Liver (tissue), 7 donors: ENCODE measurements at regions not wholly inside any gene's neighbourhood (a gene's known extent, or its start where the extent isn't known, plus 50 kb on each side); places are given as distances from the start of the nearest gene placed in this dataset.

Source experiments
- DNase-seq: peaks from one replicate; pipeline ENCODE4 v3.0.0-alpha.2; 2017; ENCODE audit warnings: low spot score
- H3K27ac ChIP-seq, 2 donors: one replicate each; pipeline ENCODE4 v1.7.0; 2013; ENCODE audit warnings: inconsistent platforms in 2 of 2, low read length in 2 of 2, control low read depth in 1 of 2, low read depth in 1 of 2, mild to moderate bottlenecking in 1 of 2
- H3K27me3 ChIP-seq, 4 donors: one replicate each; pipeline versions ENCODE4 v1.6.1 to v1.7.0; 2013; ENCODE audit warnings: low read length in 3 of 4, inconsistent platforms in 1 of 4, mild to moderate bottlenecking in 1 of 4, moderate library complexity in 1 of 4; ENCODE audit not compliant: control insufficient read depth in 4 of 4, insufficient read depth in 4 of 4
- H3K36me3 ChIP-seq, 4 donors: one replicate each; pipeline versions ENCODE4 v1.6.1 to v1.7.0; 2013; ENCODE audit warnings: low read length in 3 of 4, mild to moderate bottlenecking in 3 of 4, low read depth in 1 of 4, moderate library complexity in 1 of 4; ENCODE audit not compliant: control insufficient read depth in 4 of 4, insufficient read depth in 3 of 4
- H3K4me1 ChIP-seq, 4 donors: one replicate each; pipeline versions ENCODE4 v1.6.1 to v1.7.0; 2013; ENCODE audit warnings: low read length in 3 of 4, mild to moderate bottlenecking in 3 of 4, moderate library complexity in 1 of 4; ENCODE audit not compliant: control insufficient read depth in 4 of 4, insufficient read depth in 4 of 4
- H3K4me3 ChIP-seq, 3 donors: one replicate each; pipeline versions ENCODE4 v1.6.1 to v1.7.0; 2013; ENCODE audit warnings: low read length in 3 of 3, control low read depth in 1 of 3, low read depth in 1 of 3, mild to moderate bottlenecking in 1 of 3
- H3K9ac ChIP-seq, 2 donors: one replicate each; pipeline ENCODE4 v1.7.0; 2013; ENCODE audit warnings: low read length in 2 of 2, mild to moderate bottlenecking in 2 of 2, moderate library complexity in 2 of 2, control low read depth in 1 of 2, low read depth in 1 of 2
- H3K9me3 ChIP-seq, 4 donors: one replicate each; pipeline versions ENCODE4 v1.6.1 to v1.7.0; 2013; ENCODE audit warnings: low read length in 3 of 4; ENCODE audit not compliant: control insufficient read depth in 4 of 4
- EGR1 ChIP-seq, 2 donors: IDR thresholded peaks; 2 replicates each; pipeline ENCODE4 v1.6.1; 2016 to 2018; ENCODE audit warnings: antibody characterized with exemption in 2 of 2, low read depth in 2 of 2
- FOXA1 ChIP-seq: IDR thresholded peaks from 2 replicates; pipeline ENCODE4 v1.6.1; 2016; ENCODE audit warnings: antibody characterized with exemption
- FOXA2 ChIP-seq: IDR thresholded peaks from 2 replicates; pipeline ENCODE4 v1.6.1; 2016; ENCODE audit warnings: antibody characterized with exemption
- GABPA ChIP-seq, 2 donors: IDR thresholded peaks in 1 of 2; conservative IDR thresholded peaks in 1 of 2; 2 replicates each; pipeline ENCODE4 v1.6.1; 2016; ENCODE audit warnings: antibody characterized with exemption in 2 of 2, mild to moderate bottlenecking in 1 of 2, moderate library complexity in 1 of 2
- HNF4A ChIP-seq, 2 donors: conservative IDR thresholded peaks; 2 replicates each; pipeline ENCODE4 v1.6.1; 2016; ENCODE audit warnings: antibody characterized with exemption in 2 of 2, mild to moderate bottlenecking in 2 of 2
- HNF4G ChIP-seq: IDR thresholded peaks from 2 replicates; pipeline ENCODE4 v1.6.1; 2016; ENCODE audit warnings: antibody characterized with exemption
- JUND ChIP-seq, 2 donors: IDR thresholded peaks; 2 replicates each; pipeline ENCODE4 v1.6.1; 2016; ENCODE audit warnings: antibody characterized with exemption in 2 of 2
- NR2F2 ChIP-seq: IDR thresholded peaks from 2 replicates; pipeline ENCODE4 v1.6.1; 2016; ENCODE audit warnings: antibody characterized with exemption
- RAD21 ChIP-seq, 2 donors: IDR thresholded peaks; 2 replicates each; pipeline ENCODE4 v1.6.1; 2016; ENCODE audit warnings: antibody characterized with exemption in 2 of 2, mild to moderate bottlenecking in 2 of 2
- RXRA ChIP-seq, 2 donors: IDR thresholded peaks; 2 replicates each; pipeline ENCODE4 v1.6.1; 2017 to 2018; ENCODE audit warnings: antibody characterized with exemption in 2 of 2, mild to moderate bottlenecking in 1 of 2
- SP1 ChIP-seq: IDR thresholded peaks from 2 replicates; pipeline ENCODE4 v1.6.1; 2018; ENCODE audit warnings: antibody characterized with exemption, mild to moderate bottlenecking
- TAF1 ChIP-seq: conservative IDR thresholded peaks from 2 replicates; pipeline ENCODE4 v1.6.1; 2016; ENCODE audit warnings: antibody characterized with exemption, mild to moderate bottlenecking
- YY1 ChIP-seq: IDR thresholded peaks from 2 replicates; pipeline ENCODE4 v1.6.1; 2016; ENCODE audit warnings: antibody characterized with exemption, mild to moderate bottlenecking
- WGBS: extraction: QIAGEN DNeasy Blood & Tissue Kit; methylation state at CpG from one replicate; pipeline ENCODE4 v1.1.7; 2013; 5-methylcytosine and 5-hydroxymethylcytosine counted together
- TF ChIP-seq, protein P1 (sequence below): IDR thresholded peaks from 2 replicates; pipeline ENCODE4 v1.6.1; 2016; ENCODE audit warnings: antibody characterized with exemption
- TF ChIP-seq, protein P2 (sequence below): IDR thresholded peaks from 2 replicates; pipeline ENCODE4 v1.6.1; 2016; ENCODE audit warnings: antibody characterized with exemption, mild to moderate bottlenecking
- TF ChIP-seq, protein P3 (sequence below): IDR thresholded peaks from 2 replicates; pipeline ENCODE4 v1.6.1; 2016; ENCODE audit warnings: antibody characterized with exemption
- donor health status: healthy.
- donor health status: healthy.
- donor health status: healthy.
- donor health status: healthy.

- no peak overlapping the region for H3K4me3 ChIP-seq
- TF ChIP-seq, protein P1, sequence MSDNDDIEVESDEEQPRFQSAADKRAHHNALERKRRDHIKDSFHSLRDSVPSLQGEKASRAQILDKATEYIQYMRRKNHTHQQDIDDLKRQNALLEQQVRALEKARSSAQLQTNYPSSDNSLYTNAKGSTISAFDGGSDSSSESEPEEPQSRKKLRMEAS = no peak
- no peak for TF ChIP-seq HNF4G
- TF ChIP-seq RXRA (IDR thresholded peaks at IDR 0.05) = no peak
- no peak for TF ChIP-seq GABPA (IDR thresholded peaks at IDR 0.05 in 1 of 2, conservative IDR thresholded peaks at IDR 0.05 in 1 of 2)
- TF ChIP-seq EGR1 (IDR thresholded peaks at IDR 0.05; ENCODE audit: low read depth in 2 of 2) = no peak
- no peak for TF ChIP-seq NR2F2
- TF ChIP-seq, protein P2, sequence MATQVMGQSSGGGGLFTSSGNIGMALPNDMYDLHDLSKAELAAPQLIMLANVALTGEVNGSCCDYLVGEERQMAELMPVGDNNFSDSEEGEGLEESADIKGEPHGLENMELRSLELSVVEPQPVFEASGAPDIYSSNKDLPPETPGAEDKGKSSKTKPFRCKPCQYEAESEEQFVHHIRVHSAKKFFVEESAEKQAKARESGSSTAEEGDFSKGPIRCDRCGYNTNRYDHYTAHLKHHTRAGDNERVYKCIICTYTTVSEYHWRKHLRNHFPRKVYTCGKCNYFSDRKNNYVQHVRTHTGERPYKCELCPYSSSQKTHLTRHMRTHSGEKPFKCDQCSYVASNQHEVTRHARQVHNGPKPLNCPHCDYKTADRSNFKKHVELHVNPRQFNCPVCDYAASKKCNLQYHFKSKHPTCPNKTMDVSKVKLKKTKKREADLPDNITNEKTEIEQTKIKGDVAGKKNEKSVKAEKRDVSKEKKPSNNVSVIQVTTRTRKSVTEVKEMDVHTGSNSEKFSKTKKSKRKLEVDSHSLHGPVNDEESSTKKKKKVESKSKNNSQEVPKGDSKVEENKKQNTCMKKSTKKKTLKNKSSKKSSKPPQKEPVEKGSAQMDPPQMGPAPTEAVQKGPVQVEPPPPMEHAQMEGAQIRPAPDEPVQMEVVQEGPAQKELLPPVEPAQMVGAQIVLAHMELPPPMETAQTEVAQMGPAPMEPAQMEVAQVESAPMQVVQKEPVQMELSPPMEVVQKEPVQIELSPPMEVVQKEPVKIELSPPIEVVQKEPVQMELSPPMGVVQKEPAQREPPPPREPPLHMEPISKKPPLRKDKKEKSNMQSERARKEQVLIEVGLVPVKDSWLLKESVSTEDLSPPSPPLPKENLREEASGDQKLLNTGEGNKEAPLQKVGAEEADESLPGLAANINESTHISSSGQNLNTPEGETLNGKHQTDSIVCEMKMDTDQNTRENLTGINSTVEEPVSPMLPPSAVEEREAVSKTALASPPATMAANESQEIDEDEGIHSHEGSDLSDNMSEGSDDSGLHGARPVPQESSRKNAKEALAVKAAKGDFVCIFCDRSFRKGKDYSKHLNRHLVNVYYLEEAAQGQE = no peak
- DNase-seq = no peak
- H3K4me1 ChIP-seq = peaks cover 4 to 9% (median 5%) of the 10 kb centered on the region in 4 donors
- H3K9ac ChIP-seq = no peak overlapping the region
- no peak overlapping the region for H3K27ac ChIP-seq
- H3K9me3 ChIP-seq = no peaks in the 10 kb centered on the region
- H3K36me3 ChIP-seq = no peaks in the 10 kb centered on the region
- WGBS = 96% methylated on average over 3 of the region's 3 CpGs
- H3K27me3 ChIP-seq = no peaks in the 10 kb centered on the region
These were observed 90.7 kb downstream of the TNFSF18 start for GRCh38 chr1:172960019-172960418.

GRCh38 chr1:172960454-172961208, 90.1 kb downstream of the TNFSF18 start:
- WGBS = 55% methylated on average over 5 of the region's 5 CpGs
- Histone ChIP-seq H3K4me1 (peaks cover 4 to 9% (median 5%) of the 10 kb centered on the region in 4 donors), H3K9me3 (no peaks in the 10 kb centered on the region), H3K27ac (peak overlapping the region; percentile 8 to 12), H3K4me3 (peak overlapping the region in 1 of 3 donors; percentile 23), H3K9ac (peak overlapping the region in 1 of 2 donors; percentile 47), H3K27me3 (no peaks in the 10 kb centered on the region), H3K36me3 (no peaks in the 10 kb centered on the region)
- no peak for DNase-seq
- TF ChIP-seq FOXA2 (peak; percentile 30), RAD21 (IDR thresholded peaks at IDR 0.05) (peak in 1 of 2 donors; percentile 28), HNF4A (conservative IDR thresholded peaks at IDR 0.05) (peak in 1 of 2 donors; percentile 26), RXRA (IDR thresholded peaks at IDR 0.05) (peak in 1 of 2 donors; percentile 39), EGR1 (IDR thresholded peaks at IDR 0.05; ENCODE audit: low read depth in 2 of 2) (no peak)

DNA sequence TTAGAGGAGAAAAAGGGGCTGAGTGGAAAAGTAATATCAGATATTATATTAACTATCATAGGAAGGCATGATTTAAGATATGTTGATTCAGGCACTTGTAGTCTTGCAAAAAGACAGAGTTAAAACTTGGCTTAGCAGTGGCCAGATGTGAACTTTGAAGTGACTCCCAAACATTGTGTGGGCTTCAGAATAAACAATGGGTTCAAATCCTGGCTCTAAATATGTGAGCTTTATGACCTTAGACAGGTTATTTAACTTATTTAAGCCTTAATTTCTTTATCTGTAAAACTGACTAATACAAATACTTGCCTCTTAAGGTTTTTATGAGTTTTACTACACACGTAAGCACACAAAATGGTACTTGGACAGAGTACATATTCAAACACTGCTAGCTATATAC, 85.9 kb downstream of the TNFSF18 start:
- H3K9ac ChIP-seq = no peak overlapping the region
- no peak overlapping the region for H3K27ac ChIP-seq
- H3K9me3 ChIP-seq = no peaks in the 10 kb centered on the region
- H3K4me1 ChIP-seq = peaks cover 4 to 9% (median 5%) of the 10 kb centered on the region in 4 donors
- 88% methylated on average over 1 of the region's 1 CpG for WGBS
- no peak overlapping the region for H3K4me3 ChIP-seq
- no peaks in the 10 kb centered on the region for H3K27me3 ChIP-seq
- no peak for DNase-seq
- no peaks in the 10 kb centered on the region for H3K36me3 ChIP-seq
- TF ChIP-seq RAD21 (IDR thresholded peaks at IDR 0.05) = no peak
- no peak for TF ChIP-seq JUND (IDR thresholded peaks at IDR 0.05)
- TF ChIP-seq, protein P2 = no peak
- no peak for TF ChIP-seq FOXA2
- no peak for TF ChIP-seq FOXA1
- no peak for TF ChIP-seq EGR1 (IDR thresholded peaks at IDR 0.05; ENCODE audit: low read depth in 2 of 2)
- TF ChIP-seq SP1 = no peak
- TF ChIP-seq, protein P3, sequence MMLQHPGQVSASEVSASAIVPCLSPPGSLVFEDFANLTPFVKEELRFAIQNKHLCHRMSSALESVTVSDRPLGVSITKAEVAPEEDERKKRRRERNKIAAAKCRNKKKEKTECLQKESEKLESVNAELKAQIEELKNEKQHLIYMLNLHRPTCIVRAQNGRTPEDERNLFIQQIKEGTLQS = no peak
- TF ChIP-seq RXRA (IDR thresholded peaks at IDR 0.05) = no peak
- no peak for TF ChIP-seq YY1
- no peak for TF ChIP-seq HNF4G
- no peak for TF ChIP-seq HNF4A (conservative IDR thresholded peaks at IDR 0.05)
- TF ChIP-seq GABPA (IDR thresholded peaks at IDR 0.05 in 1 of 2, conservative IDR thresholded peaks at IDR 0.05 in 1 of 2) = no peak
- TF ChIP-seq TAF1 = no peak
- TF ChIP-seq, protein P1 = no peak
- TF ChIP-seq NR2F2 = no peak
